ENCODE measurements at regions not wholly inside any gene's neighbourhood (a gene's known extent, or its start where the extent isn't known, plus 50 kb on each side); places are given as distances from the start of the nearest gene placed in this dataset.
A peak's percentile ranks its signal among the peaks of the same experiment; 100 is the strongest.

GRCh38 chr16:76612497-76612896 is 335.3 kb downstream of the CNTNAP4 start:
- in situ Hi-C loops (cut with HindIII; ENCODE audit: low pct_unique_long_range_greater_than_20kb, low sequenced_read_pairs), result no loop called here
- DNase-seq (ENCODE audit: low read depth), result no peak

GRCh38 chr16:76614269-76614668 is 337.1 kb downstream of the CNTNAP4 start:
- in situ Hi-C loops (cut with HindIII; ENCODE audit: low pct_unique_long_range_greater_than_20kb, low sequenced_read_pairs), result no loop called here
- DNase-seq (ENCODE audit: low read depth), result no peak

- in situ Hi-C loops (cut with HindIII; ENCODE audit: low pct_unique_long_range_greater_than_20kb, low sequenced_read_pairs), result no loop called here
- no peak for DNase-seq (ENCODE audit: low read depth)
Measured at GRCh38 chr16:76622876-76623275, 345.7 kb downstream of the CNTNAP4 start.

GRCh38 chr16:76634847-76635697 is 357.9 kb downstream of the CNTNAP4 start:
- in situ Hi-C loops (cut with HindIII; ENCODE audit: low pct_unique_long_range_greater_than_20kb, low sequenced_read_pairs), result no loop called here
- no peak for DNase-seq (ENCODE audit: low read depth)

- in situ Hi-C loops (cut with HindIII; ENCODE audit: low pct_unique_long_range_greater_than_20kb, low sequenced_read_pairs), result no loop called here
- DNase-seq (ENCODE audit: low read depth), result peak; percentile 58
Measured at GRCh38 chr16:76639685-76640289, 362.6 kb downstream of the CNTNAP4 start.

- DNase-seq (ENCODE audit: low read depth), result peak; percentile 53
Measured at GRCh38 chr16:76650582-76650981, 373.4 kb downstream of the CNTNAP4 start.

GRCh38 chr16:76653390-76654026 is 376.3 kb downstream of the CNTNAP4 start:
- peak; percentile 51 for DNase-seq (ENCODE audit: low read depth)
- in situ Hi-C loops (cut with HindIII; ENCODE audit: low pct_unique_long_range_greater_than_20kb, low sequenced_read_pairs), result no loop called here

More at GRCh38 chr16:76650582-76650981, 373.4 kb downstream of the CNTNAP4 start:
- in situ Hi-C loops (cut with HindIII; ENCODE audit: low pct_unique_long_range_greater_than_20kb, low sequenced_read_pairs), result no loop called here

GRCh38 chr16:76654088-76654820 is 377.1 kb downstream of the CNTNAP4 start:
- DNase-seq (ENCODE audit: low read depth), result no peak

GRCh38 chr16:76656994-76657393 is 379.8 kb downstream of the CNTNAP4 start:
- no peak for DNase-seq (ENCODE audit: low read depth)
- in situ Hi-C loops (cut with HindIII; ENCODE audit: low pct_unique_long_range_greater_than_20kb, low sequenced_read_pairs), result no loop called here

More at GRCh38 chr16:76654088-76654820, 377.1 kb downstream of the CNTNAP4 start:
- in situ Hi-C loops (cut with HindIII; ENCODE audit: low pct_unique_long_range_greater_than_20kb, low sequenced_read_pairs), result no loop called here

- in situ Hi-C loops (cut with HindIII; ENCODE audit: low pct_unique_long_range_greater_than_20kb, low sequenced_read_pairs), result no loop called here
Measured at GRCh38 chr16:76661691-76662235, 384.6 kb downstream of the CNTNAP4 start.

GRCh38 chr16:76665571-76666275 is 388.5 kb downstream of the CNTNAP4 start:
- DNase-seq (ENCODE audit: low read depth), result no peak
- in situ Hi-C loops (cut with HindIII; ENCODE audit: low pct_unique_long_range_greater_than_20kb, low sequenced_read_pairs), result no loop called here

More at GRCh38 chr16:76661691-76662235, 384.6 kb downstream of the CNTNAP4 start:
- no peak for DNase-seq (ENCODE audit: low read depth)

- no peak for DNase-seq (ENCODE audit: low read depth)
- in situ Hi-C loops (cut with HindIII; ENCODE audit: low pct_unique_long_range_greater_than_20kb, low sequenced_read_pairs), result no loop called here
Measured at GRCh38 chr16:76668207-76668725, 391.1 kb downstream of the CNTNAP4 start.

GRCh38 chr16:76669288-76669687 is 392.1 kb downstream of the CNTNAP4 start:
- in situ Hi-C loops (cut with HindIII; ENCODE audit: low pct_unique_long_range_greater_than_20kb, low sequenced_read_pairs), result no loop called here
- DNase-seq (ENCODE audit: low read depth), result no peak

GRCh38 chr16:76670125-76670857 is 393.1 kb downstream of the CNTNAP4 start:
- in situ Hi-C loops (cut with HindIII; ENCODE audit: low pct_unique_long_range_greater_than_20kb, low sequenced_read_pairs), result no loop called here

GRCh38 chr16:76676356-76676755 is 399.2 kb downstream of the CNTNAP4 start:
- in situ Hi-C loops (cut with HindIII; ENCODE audit: low pct_unique_long_range_greater_than_20kb, low sequenced_read_pairs), result no loop called here

More at GRCh38 chr16:76670125-76670857, 393.1 kb downstream of the CNTNAP4 start:
- DNase-seq (ENCODE audit: low read depth), result peak; percentile 62

GRCh38 chr16:76681296-76681695 is 404.1 kb downstream of the CNTNAP4 start:
- DNase-seq (ENCODE audit: low read depth), result no peak
- in situ Hi-C loops (cut with HindIII; ENCODE audit: low pct_unique_long_range_greater_than_20kb, low sequenced_read_pairs), result no loop called here

More at GRCh38 chr16:76676356-76676755, 399.2 kb downstream of the CNTNAP4 start:
- DNase-seq (ENCODE audit: low read depth), result no peak

- in situ Hi-C loops (cut with HindIII; ENCODE audit: low pct_unique_long_range_greater_than_20kb, low sequenced_read_pairs), result no loop called here
- no peak for DNase-seq (ENCODE audit: low read depth)
Measured at GRCh38 chr16:76683051-76683450, 405.9 kb downstream of the CNTNAP4 start.

Measured in Caki2 (cell line).